ENCODE measurements at regions not wholly inside any gene's neighbourhood (a gene's known extent, or its start where the extent isn't known, plus 50 kb on each side); places are given as distances from the start of the nearest gene placed in this dataset.

GRCh38 chr6:63491119-63491518, 81.2 kb upstream of the LOC128125822 start:
- no peak for TF ChIP-seq POLR2A (IDR thresholded peaks at IDR 0.05)
- TF ChIP-seq, protein P1, sequence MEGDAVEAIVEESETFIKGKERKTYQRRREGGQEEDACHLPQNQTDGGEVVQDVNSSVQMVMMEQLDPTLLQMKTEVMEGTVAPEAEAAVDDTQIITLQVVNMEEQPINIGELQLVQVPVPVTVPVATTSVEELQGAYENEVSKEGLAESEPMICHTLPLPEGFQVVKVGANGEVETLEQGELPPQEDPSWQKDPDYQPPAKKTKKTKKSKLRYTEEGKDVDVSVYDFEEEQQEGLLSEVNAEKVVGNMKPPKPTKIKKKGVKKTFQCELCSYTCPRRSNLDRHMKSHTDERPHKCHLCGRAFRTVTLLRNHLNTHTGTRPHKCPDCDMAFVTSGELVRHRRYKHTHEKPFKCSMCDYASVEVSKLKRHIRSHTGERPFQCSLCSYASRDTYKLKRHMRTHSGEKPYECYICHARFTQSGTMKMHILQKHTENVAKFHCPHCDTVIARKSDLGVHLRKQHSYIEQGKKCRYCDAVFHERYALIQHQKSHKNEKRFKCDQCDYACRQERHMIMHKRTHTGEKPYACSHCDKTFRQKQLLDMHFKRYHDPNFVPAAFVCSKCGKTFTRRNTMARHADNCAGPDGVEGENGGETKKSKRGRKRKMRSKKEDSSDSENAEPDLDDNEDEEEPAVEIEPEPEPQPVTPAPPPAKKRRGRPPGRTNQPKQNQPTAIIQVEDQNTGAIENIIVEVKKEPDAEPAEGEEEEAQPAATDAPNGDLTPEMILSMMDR (IDR thresholded peaks at IDR 0.05): no peak
